ACC112 (cell line): ENCODE measurements at regions not wholly inside any gene's neighbourhood (a gene's known extent, or its start where the extent isn't known, plus 50 kb on each side); places are given as distances from the start of the nearest gene placed in this dataset.

ENCODE experiments used
- H2AFZ ChIP-seq: fragments of 200-600 bp; sonication (generic); one replicate; pipeline ENCODE4 v1.6.0; 2017; ENCODE audit warnings: antibody characterized with exemption, low read length; ENCODE audit not compliant: unreplicated experiment
- H3K27ac ChIP-seq: fragments of 200-600 bp; sonication (generic); 2 replicates; pipeline ENCODE4 v1.5.1; 2014; ENCODE audit warnings: low read depth, mild to moderate bottlenecking, antibody characterized with exemption, low read length, moderate library complexity
- H3K27me3 ChIP-seq: fragments of 200-600 bp; sonication (generic); 2 replicates; pipeline ENCODE4 v1.6.1; 2014; ENCODE audit warnings: mild to moderate bottlenecking, antibody characterized with exemption, low read length, moderate library complexity, mixed read lengths; ENCODE audit not compliant: insufficient read depth
- H3K36me3 ChIP-seq: fragments of 200-600 bp; sonication (generic); 2 replicates; pipeline ENCODE4 v1.6.1; 2016; ENCODE audit warnings: mild to moderate bottlenecking, antibody characterized with exemption, low read length, moderate library complexity, mixed read lengths; ENCODE audit not compliant: insufficient read depth
- H3K4me1 ChIP-seq: fragments of 200-600 bp; sonication (generic); one replicate; pipeline ENCODE4 v1.6.1; 2016; ENCODE audit warnings: low read length, mixed read lengths; ENCODE audit not compliant: insufficient read depth, unreplicated experiment, control insufficient read depth
- H3K4me3 ChIP-seq: fragments of 200-600 bp; sonication (generic); 2 replicates; pipeline ENCODE4 v1.5.1; 2014; ENCODE audit warnings: mild to moderate bottlenecking, low read depth, low read length
- H3K79me2 ChIP-seq: fragments of 200-600 bp; sonication (generic); one replicate; pipeline ENCODE4 v1.6.0; 2016; ENCODE audit warnings: low read length; ENCODE audit not compliant: control insufficient read depth, unreplicated experiment, insufficient read depth

GRCh38 chr11:15446315-15446714, 331.6 kb downstream of the INSC start:
- H3K79me2 ChIP-seq: no peaks in the 10 kb centered on the region
- no peak overlapping the region for H2AFZ ChIP-seq
- no peak overlapping the region for H3K27ac ChIP-seq
- no peak overlapping the region for H3K4me3 ChIP-seq
- no peaks in the 10 kb centered on the region for H3K4me1 ChIP-seq
- H3K27me3 ChIP-seq: no peaks in the 10 kb centered on the region
- no peaks in the 10 kb centered on the region for H3K36me3 ChIP-seq

- H3K27ac ChIP-seq: no peak overlapping the region
- H3K79me2 ChIP-seq: no peaks in the 10 kb centered on the region
- H3K4me1 ChIP-seq: no peaks in the 10 kb centered on the region
- H2AFZ ChIP-seq: no peak overlapping the region
- H3K36me3 ChIP-seq: no peaks in the 10 kb centered on the region
- H3K27me3 ChIP-seq: no peaks in the 10 kb centered on the region
- H3K4me3 ChIP-seq: no peak overlapping the region
Measured at GRCh38 chr11:15446929-15447328, 332.2 kb downstream of the INSC start.

- H3K4me1 ChIP-seq: no peaks in the 10 kb centered on the region
- no peaks in the 10 kb centered on the region for H3K79me2 ChIP-seq
- H3K36me3 ChIP-seq: no peaks in the 10 kb centered on the region
- H3K27me3 ChIP-seq: no peaks in the 10 kb centered on the region
- no peak overlapping the region for H3K27ac ChIP-seq
- no peak overlapping the region for H3K4me3 ChIP-seq
- H2AFZ ChIP-seq: no peak overlapping the region
Measured at GRCh38 chr11:15451713-15452112, 337.0 kb downstream of the INSC start.

GRCh38 chr11:15453211-15453765, 338.6 kb downstream of the INSC start:
- Histone ChIP-seq H3K27me3 (no peaks in the 10 kb centered on the region), H3K79me2 (no peaks in the 10 kb centered on the region), H3K27ac (no peak overlapping the region), H2AFZ (no peak overlapping the region), H3K4me1 (no peaks in the 10 kb centered on the region), H3K36me3 (no peaks in the 10 kb centered on the region), H3K4me3 (no peak overlapping the region)

- Histone ChIP-seq H3K4me1 (no peaks in the 10 kb centered on the region), H3K27ac (no peak overlapping the region), H2AFZ (no peak overlapping the region), H3K36me3 (no peaks in the 10 kb centered on the region), H3K27me3 (no peaks in the 10 kb centered on the region), H3K79me2 (no peaks in the 10 kb centered on the region), H3K4me3 (no peak overlapping the region)
Measured at GRCh38 chr11:15468466-15468865, 353.7 kb downstream of the INSC start.

- no peaks in the 10 kb centered on the region for H3K36me3 ChIP-seq
- no peak overlapping the region for H3K27ac ChIP-seq
- H2AFZ ChIP-seq: no peak overlapping the region
- no peaks in the 10 kb centered on the region for H3K4me1 ChIP-seq
- H3K27me3 ChIP-seq: no peaks in the 10 kb centered on the region
- no peaks in the 10 kb centered on the region for H3K79me2 ChIP-seq
- H3K4me3 ChIP-seq: no peak overlapping the region
Measured at GRCh38 chr11:15471048-15471894, 356.5 kb downstream of the INSC start.

GRCh38 chr11:15471895-15472799, 357.4 kb downstream of the INSC start:
- no peaks in the 10 kb centered on the region for H3K79me2 ChIP-seq
- H3K27me3 ChIP-seq: no peaks in the 10 kb centered on the region
- H3K27ac ChIP-seq: no peak overlapping the region
- no peak overlapping the region for H2AFZ ChIP-seq
- H3K4me3 ChIP-seq: no peak overlapping the region
- H3K36me3 ChIP-seq: no peaks in the 10 kb centered on the region
- H3K4me1 ChIP-seq: no peaks in the 10 kb centered on the region

GRCh38 chr11:15473954-15474837, 359.5 kb downstream of the INSC start:
- no peaks in the 10 kb centered on the region for H3K27me3 ChIP-seq
- H3K79me2 ChIP-seq: no peaks in the 10 kb centered on the region
- H3K27ac ChIP-seq: no peak overlapping the region
- H3K36me3 ChIP-seq: no peaks in the 10 kb centered on the region
- H3K4me1 ChIP-seq: no peaks in the 10 kb centered on the region
- H3K4me3 ChIP-seq: no peak overlapping the region
- no peak overlapping the region for H2AFZ ChIP-seq

GRCh38 chr11:15476371-15476917, 361.7 kb downstream of the INSC start:
- no peaks in the 10 kb centered on the region for H3K79me2 ChIP-seq
- H3K36me3 ChIP-seq: no peaks in the 10 kb centered on the region
- no peaks in the 10 kb centered on the region for H3K4me1 ChIP-seq
- no peak overlapping the region for H3K4me3 ChIP-seq
- H2AFZ ChIP-seq: no peak overlapping the region
- no peaks in the 10 kb centered on the region for H3K27me3 ChIP-seq
- no peak overlapping the region for H3K27ac ChIP-seq

GRCh38 chr11:15481871-15482270, 367.1 kb downstream of the INSC start:
- Histone ChIP-seq H3K27ac (no peak overlapping the region), H3K36me3 (no peaks in the 10 kb centered on the region), H3K79me2 (no peaks in the 10 kb centered on the region), H2AFZ (no peak overlapping the region), H3K4me1 (no peaks in the 10 kb centered on the region), H3K27me3 (no peaks in the 10 kb centered on the region), H3K4me3 (no peak overlapping the region)
